Astrocyte (in vitro differentiated cells and primary cell): ENCODE measurements at regions not wholly inside any gene's neighbourhood (a gene's known extent, or its start where the extent isn't known, plus 50 kb on each side); places are given as distances from the start of the nearest gene placed in this dataset.

Experiments
- DNase-seq: peaks from one replicate; pipeline ENCODE4 v3.0.0-alpha.2; 2010; ENCODE audit warnings: low read depth
- FAIRE-seq: peaks from 2 replicates; lab custom pipeline; 2011; peaks lifted over from hg19 to GRCh38; lab: Jason Lieb, UNC
- H2AFZ ChIP-seq: 2 replicates; pipeline ENCODE4 v1.6.0; 2012; ENCODE audit warnings: low read depth, low read length, inconsistent platforms
- H3K27ac ChIP-seq: 2 replicates; pipeline ENCODE4 v1.5.1; 2011; ENCODE audit warnings: low read depth, low read length, inconsistent platforms
- H3K27me3 ChIP-seq: 2 replicates; pipeline ENCODE4 v1.6.0; 2011; ENCODE audit warnings: low read length, inconsistent platforms; ENCODE audit not compliant: insufficient read depth
- H3K36me3 ChIP-seq: 2 replicates; pipeline ENCODE4 v1.5.1; 2011; ENCODE audit warnings: low read length, inconsistent platforms; ENCODE audit not compliant: insufficient read depth
- H3K4me1 ChIP-seq: 2 replicates; pipeline ENCODE4 v1.5.1; 2011; ENCODE audit warnings: low read length, inconsistent platforms; ENCODE audit not compliant: insufficient read depth
- H3K4me2 ChIP-seq: 2 replicates; pipeline ENCODE4 v1.6.0; 2012; ENCODE audit warnings: low read length, inconsistent platforms
- H3K4me3 ChIP-seq: 2 replicates; pipeline ENCODE4 v1.5.1; 2011; ENCODE audit warnings: low read depth, mild to moderate bottlenecking, low read length, inconsistent platforms; ENCODE audit not compliant: insufficient read depth
- H3K79me2 ChIP-seq: 2 replicates; pipeline ENCODE4 v1.6.0; 2012; ENCODE audit warnings: mild to moderate bottlenecking, low read length, inconsistent platforms; ENCODE audit not compliant: insufficient read depth
- H3K9ac ChIP-seq: 2 replicates; pipeline ENCODE4 v1.6.0; 2012; ENCODE audit warnings: mild to moderate bottlenecking, low read length, inconsistent platforms
- H3K9me3 ChIP-seq: 2 replicates; pipeline ENCODE4 v1.5.1; 2012; ENCODE audit warnings: low read depth, mild to moderate bottlenecking, low read length, inconsistent platforms; ENCODE audit not compliant: insufficient read depth
- H4K20me1 ChIP-seq: 2 replicates; pipeline ENCODE4 v1.6.0; 2012; ENCODE audit warnings: low read length, inconsistent platforms; ENCODE audit not compliant: insufficient read depth
- H3K27ac Mint-ChIP-seq: one replicate; pipeline ENCODE4 v1.8.0; 2021; ENCODE audit warnings: mild to moderate bottlenecking, mixed read lengths; ENCODE audit not compliant: unreplicated experiment
- H3K27me3 Mint-ChIP-seq: one replicate; pipeline ENCODE4 v1.8.0; 2021; ENCODE audit warnings: low read depth, mixed read lengths; ENCODE audit not compliant: unreplicated experiment
- H3K36me3 Mint-ChIP-seq: one replicate; pipeline ENCODE4 v1.8.0; 2021; ENCODE audit warnings: low read depth, mixed read lengths; ENCODE audit not compliant: unreplicated experiment
- H3K4me1 Mint-ChIP-seq: one replicate; pipeline ENCODE4 v1.8.0; 2021; ENCODE audit warnings: low read depth, mixed read lengths; ENCODE audit not compliant: unreplicated experiment
- H3K4me3 Mint-ChIP-seq: one replicate; pipeline ENCODE4 v1.8.0; 2021; ENCODE audit warnings: mild to moderate bottlenecking, moderate library complexity, mixed read lengths; ENCODE audit not compliant: unreplicated experiment
- H3K9me3 Mint-ChIP-seq: one replicate; pipeline ENCODE4 v1.8.0; 2021; ENCODE audit warnings: mild to moderate bottlenecking, mixed read lengths; ENCODE audit not compliant: unreplicated experiment
- EZH2 ChIP-seq: IDR thresholded peaks from 2 replicates; pipeline ENCODE4 v1.6.1; 2012; ENCODE audit warnings: mild to moderate bottlenecking, low read length, inconsistent platforms; ENCODE audit not compliant: insufficient read depth
- TF ChIP-seq, protein P1 (sequence below): IDR thresholded peaks from 2 replicates; pipeline ENCODE4 v1.5.1; 2011; ENCODE audit warnings: low read depth, mild to moderate bottlenecking, inconsistent platforms, low read length, moderate library complexity; ENCODE audit not compliant: insufficient read depth

DNA sequence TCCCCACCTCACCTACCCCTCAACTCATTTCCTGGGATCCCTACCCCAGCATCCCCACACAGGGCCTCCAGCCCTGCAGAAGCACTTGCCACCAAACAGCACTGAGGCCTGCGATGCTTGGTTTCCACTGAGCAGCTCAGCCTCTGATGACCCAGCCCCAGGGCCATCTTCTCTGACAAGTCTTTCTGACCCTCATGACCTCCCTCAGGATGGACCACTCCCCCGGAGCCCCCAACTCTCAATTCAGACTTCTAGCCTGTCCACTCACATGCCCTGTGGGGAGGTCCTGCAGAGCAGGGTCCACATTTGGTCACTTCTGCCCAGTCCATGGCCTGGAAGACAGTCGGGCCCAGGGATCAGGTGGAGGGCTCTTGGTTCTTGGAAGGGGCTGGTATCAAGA, 63.4 kb upstream of the SPATA12 start:
- H3K9me3 ChIP-seq: no peaks in the 10 kb centered on the region
- no peaks in the 10 kb centered on the region for H3K36me3 ChIP-seq
- no peak overlapping the region for H2AFZ ChIP-seq
- peaks cover 5% of the 10 kb centered on the region for H3K4me1 ChIP-seq
- Mint-ChIP-seq H3K4me1 (peaks cover 7% of the 10 kb centered on the region), H3K27me3 (no peaks in the 10 kb centered on the region), H3K27ac (no peak overlapping the region), H3K9me3 (no peaks in the 10 kb centered on the region), H3K36me3 (no peaks in the 10 kb centered on the region), H3K4me3 (no peak overlapping the region)
- no peak for FAIRE-seq
- no peak overlapping the region for H3K27ac ChIP-seq
- no peak for TF ChIP-seq EZH2
- TF ChIP-seq, protein P1, sequence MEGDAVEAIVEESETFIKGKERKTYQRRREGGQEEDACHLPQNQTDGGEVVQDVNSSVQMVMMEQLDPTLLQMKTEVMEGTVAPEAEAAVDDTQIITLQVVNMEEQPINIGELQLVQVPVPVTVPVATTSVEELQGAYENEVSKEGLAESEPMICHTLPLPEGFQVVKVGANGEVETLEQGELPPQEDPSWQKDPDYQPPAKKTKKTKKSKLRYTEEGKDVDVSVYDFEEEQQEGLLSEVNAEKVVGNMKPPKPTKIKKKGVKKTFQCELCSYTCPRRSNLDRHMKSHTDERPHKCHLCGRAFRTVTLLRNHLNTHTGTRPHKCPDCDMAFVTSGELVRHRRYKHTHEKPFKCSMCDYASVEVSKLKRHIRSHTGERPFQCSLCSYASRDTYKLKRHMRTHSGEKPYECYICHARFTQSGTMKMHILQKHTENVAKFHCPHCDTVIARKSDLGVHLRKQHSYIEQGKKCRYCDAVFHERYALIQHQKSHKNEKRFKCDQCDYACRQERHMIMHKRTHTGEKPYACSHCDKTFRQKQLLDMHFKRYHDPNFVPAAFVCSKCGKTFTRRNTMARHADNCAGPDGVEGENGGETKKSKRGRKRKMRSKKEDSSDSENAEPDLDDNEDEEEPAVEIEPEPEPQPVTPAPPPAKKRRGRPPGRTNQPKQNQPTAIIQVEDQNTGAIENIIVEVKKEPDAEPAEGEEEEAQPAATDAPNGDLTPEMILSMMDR: no peak
- H3K27me3 ChIP-seq: no peaks in the 10 kb centered on the region
- H4K20me1 ChIP-seq: no peaks in the 10 kb centered on the region
- no peak overlapping the region for H3K4me2 ChIP-seq
- H3K9ac ChIP-seq: no peak overlapping the region
- H3K79me2 ChIP-seq: no peaks in the 10 kb centered on the region
- no peak for DNase-seq
- H3K4me3 ChIP-seq: no peak overlapping the region

DNA sequence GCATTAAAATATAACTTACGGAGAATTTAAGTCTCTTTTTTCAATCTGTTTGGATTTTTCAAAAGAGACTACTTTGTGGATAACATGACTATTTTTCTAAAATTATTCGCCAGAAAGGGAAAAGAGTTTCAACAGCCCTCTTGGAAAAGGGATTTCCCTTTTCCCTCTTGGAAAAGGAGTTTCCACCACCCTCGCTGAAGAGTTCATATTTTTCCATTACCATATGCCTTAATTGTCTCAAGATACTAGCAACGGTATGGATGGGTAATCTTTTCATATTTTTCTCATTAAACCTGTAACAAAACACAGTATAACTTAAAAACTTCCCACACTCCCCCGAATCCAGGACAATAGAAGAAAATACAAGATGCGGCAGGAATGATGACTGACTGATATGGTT, 66.1 kb upstream of the SPATA12 start:
- Histone ChIP-seq H3K4me2 (no peak overlapping the region), H3K4me3 (no peak overlapping the region), H3K27ac (no peak overlapping the region), H3K27me3 (peaks cover 6% of the 10 kb centered on the region), H4K20me1 (no peaks in the 10 kb centered on the region), H2AFZ (no peak overlapping the region), H3K9me3 (no peaks in the 10 kb centered on the region), H3K79me2 (no peaks in the 10 kb centered on the region), H3K9ac (no peak overlapping the region), H3K36me3 (no peaks in the 10 kb centered on the region), H3K4me1 (peaks cover 5% of the 10 kb centered on the region)
- FAIRE-seq (no peak), DNase-seq (no peak)
- Mint-ChIP-seq H3K36me3 (no peaks in the 10 kb centered on the region), H3K27me3 (peaks cover 14% of the 10 kb centered on the region), H3K4me3 (no peak overlapping the region), H3K4me1 (peaks cover 7% of the 10 kb centered on the region), H3K27ac (no peak overlapping the region), H3K9me3 (no peaks in the 10 kb centered on the region)
- TF ChIP-seq, protein P1: no peak
- no peak for TF ChIP-seq EZH2

DNA sequence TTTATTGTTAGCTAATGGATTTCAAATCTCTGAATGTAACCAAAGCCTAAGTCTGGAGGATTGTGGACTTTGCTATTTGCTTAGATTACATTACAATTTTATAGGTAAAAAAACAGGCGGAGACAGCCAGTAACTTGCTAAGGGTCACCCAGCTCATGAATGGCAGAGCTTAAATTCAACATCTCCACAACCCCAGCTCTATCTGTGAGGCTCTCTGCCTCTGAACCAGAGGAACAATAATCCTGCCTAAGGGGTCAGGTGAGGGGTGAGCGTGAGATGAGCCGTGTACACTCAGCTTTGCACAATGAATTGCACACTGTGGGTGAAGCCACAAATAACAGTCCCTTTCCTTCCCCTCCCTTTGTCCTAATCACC, 69.8 kb upstream of the SPATA12 start:
- no peak overlapping the region for H2AFZ ChIP-seq
- H3K4me3 ChIP-seq: no peak overlapping the region
- H3K79me2 ChIP-seq: no peaks in the 10 kb centered on the region
- Mint-ChIP-seq H3K4me3 (no peak overlapping the region), H3K9me3 (no peaks in the 10 kb centered on the region), H3K27me3 (peaks cover 17% of the 10 kb centered on the region), H3K4me1 (peaks cover 7% of the 10 kb centered on the region), H3K27ac (no peak overlapping the region), H3K36me3 (peaks cover 5% of the 10 kb centered on the region)
- no peak for TF ChIP-seq EZH2
- TF ChIP-seq, protein P1: no peak
- H3K27ac ChIP-seq: no peak overlapping the region
- DNase-seq (no peak), FAIRE-seq (no peak)
- no peaks in the 10 kb centered on the region for H4K20me1 ChIP-seq
- H3K4me1 ChIP-seq: peaks cover 5% of the 10 kb centered on the region
- no peak overlapping the region for H3K9ac ChIP-seq
- no peaks in the 10 kb centered on the region for H3K36me3 ChIP-seq
- peaks cover 6% of the 10 kb centered on the region for H3K27me3 ChIP-seq
- no peaks in the 10 kb centered on the region for H3K9me3 ChIP-seq
- no peak overlapping the region for H3K4me2 ChIP-seq
